ENCODE measurements at regions not wholly inside any gene's neighbourhood (a gene's known extent, or its start where the extent isn't known, plus 50 kb on each side); places are given as distances from the start of the nearest gene placed in this dataset.

DNA sequence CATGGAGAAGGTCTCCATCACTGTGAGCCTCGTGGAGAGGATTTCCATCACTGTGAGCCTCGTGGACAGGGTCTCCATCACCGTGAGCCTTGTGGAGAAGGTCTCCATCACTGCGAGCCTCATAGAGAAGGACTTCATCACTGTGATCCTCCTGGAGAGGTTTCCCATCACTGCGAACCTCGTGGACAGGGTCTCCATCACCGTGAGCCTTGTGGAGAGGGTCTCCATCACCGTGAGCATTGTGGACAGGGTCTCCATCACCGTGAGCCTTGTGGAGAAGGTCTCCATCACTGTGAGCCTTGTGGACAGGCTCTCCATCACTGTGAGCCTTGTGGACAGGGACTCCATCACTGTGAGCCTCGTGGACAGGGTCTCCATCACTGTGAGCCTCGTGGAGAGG is 140.4 kb downstream of the ERMARD start:
- Histone ChIP-seq H3K4ac (ENCODE audit: low read depth, low read length) (no peak overlapping the region), H3K27me3 (ENCODE audit: insufficient read depth, low read length) (no peaks in the 10 kb centered on the region), H3K27ac (ENCODE audit: low read depth, low read length) (no peak overlapping the region), H2BK5ac (ENCODE audit: low read depth, low read length, poor library complexity) (no peak overlapping the region), H3K9ac (ENCODE audit: low read length) (no peak overlapping the region), H3K36me3 (ENCODE audit: control insufficient read depth in 1 of 2, insufficient read depth in 2 of 2, low read length in 2 of 2) (no peaks in the 10 kb centered on the region), H3K18ac (ENCODE audit: low read length) (no peak overlapping the region), H3K9me3 (ENCODE audit: insufficient read depth, low read depth, low read length) (peaks cover 23% of the 10 kb centered on the region), H2BK12ac (ENCODE audit: low read length) (no peak overlapping the region), H3K79me1 (ENCODE audit: low read length) (no peaks in the 10 kb centered on the region), H4K91ac (ENCODE audit: low read depth, low read length) (no peak overlapping the region), H3K14ac (ENCODE audit: low read length) (no peak overlapping the region), H4K12ac (ENCODE audit: low read depth, low read length) (no peak overlapping the region), H3K4me3 (ENCODE audit: low read depth, low read length) (no peak overlapping the region), H3K23ac (ENCODE audit: low read length) (no peak overlapping the region), H2AK5ac (ENCODE audit: low read length) (no peak overlapping the region), H3K4me1 (ENCODE audit: control insufficient read depth in 1 of 2, insufficient read depth in 2 of 2, low read length in 2 of 2) (no peaks in the 10 kb centered on the region), H4K8ac (ENCODE audit: low read depth, low read length) (no peak overlapping the region), H2AFZ (ENCODE audit: insufficient read depth, low read length, poor library complexity) (no peak overlapping the region), H2BK120ac (ENCODE audit: insufficient read depth, low read length, poor library complexity) (no peak overlapping the region), H3K4me2 (ENCODE audit: low read length) (no peak overlapping the region), H3K79me2 (ENCODE audit: control insufficient read depth, insufficient read depth, low read length, poor library complexity) (no peaks in the 10 kb centered on the region)
- DNase-seq, result no peak
- WGBS (ENCODE audit: extremely low coverage, insufficient coverage, insufficient read length), result no CpG with 5 or more reads among the region's 11 CpGs

DNA sequence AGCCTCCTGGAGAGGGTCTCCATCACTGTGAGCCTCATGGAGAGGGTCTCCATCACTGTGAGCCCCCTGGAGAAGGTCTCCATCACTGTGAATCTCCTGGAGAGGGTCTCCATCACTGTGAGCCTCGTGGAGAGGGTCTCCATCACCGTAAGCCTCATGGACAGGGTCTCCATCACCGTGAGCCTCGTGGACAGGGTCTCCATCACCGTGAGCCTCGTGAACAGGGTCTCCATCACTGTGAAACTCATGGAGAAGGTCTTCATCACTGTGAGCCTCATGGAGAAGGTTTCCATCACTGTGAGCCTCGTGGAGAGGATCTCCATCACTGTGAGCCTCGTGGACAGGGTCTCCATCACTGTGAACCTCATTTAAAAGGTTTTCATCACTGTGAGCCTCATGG is 140.0 kb downstream of the ERMARD start:
- Histone ChIP-seq H3K79me1 (ENCODE audit: low read length) (no peaks in the 10 kb centered on the region), H4K12ac (ENCODE audit: low read depth, low read length) (no peak overlapping the region)
- WGBS (ENCODE audit: extremely low coverage, insufficient coverage, insufficient read length), result no CpG with 5 or more reads among the region's 8 CpGs

GRCh38 chr6:169890901-169891300 is 139.5 kb downstream of the ERMARD start:
- Histone ChIP-seq H3K4ac (ENCODE audit: low read depth, low read length) (no peak overlapping the region), H3K23ac (ENCODE audit: low read length) (no peak overlapping the region), H3K4me3 (ENCODE audit: low read depth, low read length) (no peak overlapping the region), H3K27me3 (ENCODE audit: insufficient read depth, low read length) (no peaks in the 10 kb centered on the region), H4K12ac (ENCODE audit: low read depth, low read length) (no peak overlapping the region), H2BK5ac (ENCODE audit: low read depth, low read length, poor library complexity) (no peak overlapping the region), H3K9me3 (ENCODE audit: insufficient read depth, low read depth, low read length) (peaks cover 24% of the 10 kb centered on the region), H3K4me1 (ENCODE audit: control insufficient read depth in 1 of 2, insufficient read depth in 2 of 2, low read length in 2 of 2) (no peaks in the 10 kb centered on the region), H4K8ac (ENCODE audit: low read depth, low read length) (no peak overlapping the region), H3K79me1 (ENCODE audit: low read length) (no peaks in the 10 kb centered on the region), H3K36me3 (ENCODE audit: control insufficient read depth in 1 of 2, insufficient read depth in 2 of 2, low read length in 2 of 2) (no peaks in the 10 kb centered on the region), H3K79me2 (ENCODE audit: control insufficient read depth, insufficient read depth, low read length, poor library complexity) (no peaks in the 10 kb centered on the region), H3K14ac (ENCODE audit: low read length) (no peak overlapping the region), H2AFZ (ENCODE audit: insufficient read depth, low read length, poor library complexity) (no peak overlapping the region), H3K18ac (ENCODE audit: low read length) (no peak overlapping the region), H3K9ac (ENCODE audit: low read length) (no peak overlapping the region), H3K27ac (ENCODE audit: low read depth, low read length) (no peak overlapping the region), H2BK120ac (ENCODE audit: insufficient read depth, low read length, poor library complexity) (no peak overlapping the region), H4K91ac (ENCODE audit: low read depth, low read length) (no peak overlapping the region), H3K4me2 (ENCODE audit: low read length) (no peak overlapping the region), H2AK5ac (ENCODE audit: low read length) (no peak overlapping the region), H2BK12ac (ENCODE audit: low read length) (no peak overlapping the region)
- DNase-seq, result no peak
- 100% methylated on average over 2 of the region's 7 CpGs for WGBS (ENCODE audit: extremely low coverage, insufficient coverage, insufficient read length)

More for the DNA sequence above, 140.0 kb downstream of the ERMARD start:
- no peaks in the 10 kb centered on the region for H3K27me3 ChIP-seq (ENCODE audit: insufficient read depth, low read length)
- no peak overlapping the region for H3K4me3 ChIP-seq (ENCODE audit: low read depth, low read length)
- H2BK120ac ChIP-seq (ENCODE audit: insufficient read depth, low read length, poor library complexity), result no peak overlapping the region
- no peak overlapping the region for H3K27ac ChIP-seq (ENCODE audit: low read depth, low read length)
- no peak overlapping the region for H2BK12ac ChIP-seq (ENCODE audit: low read length)
- H3K18ac ChIP-seq (ENCODE audit: low read length), result no peak overlapping the region
- H2BK5ac ChIP-seq (ENCODE audit: low read depth, low read length, poor library complexity), result no peak overlapping the region
- H3K36me3 ChIP-seq (ENCODE audit: control insufficient read depth in 1 of 2, insufficient read depth in 2 of 2, low read length in 2 of 2), result no peaks in the 10 kb centered on the region
- no peak overlapping the region for H3K4ac ChIP-seq (ENCODE audit: low read depth, low read length)
- no peak overlapping the region for H3K4me2 ChIP-seq (ENCODE audit: low read length)
- no peak overlapping the region for H2AFZ ChIP-seq (ENCODE audit: insufficient read depth, low read length, poor library complexity)
- no peak overlapping the region for H4K91ac ChIP-seq (ENCODE audit: low read depth, low read length)
- H2AK5ac ChIP-seq (ENCODE audit: low read length), result no peak overlapping the region
- no peak overlapping the region for H3K23ac ChIP-seq (ENCODE audit: low read length)
- H3K14ac ChIP-seq (ENCODE audit: low read length), result no peak overlapping the region
- peaks cover 23% of the 10 kb centered on the region for H3K9me3 ChIP-seq (ENCODE audit: insufficient read depth, low read depth, low read length)
- H4K8ac ChIP-seq (ENCODE audit: low read depth, low read length), result no peak overlapping the region
- H3K4me1 ChIP-seq (ENCODE audit: control insufficient read depth in 1 of 2, insufficient read depth in 2 of 2, low read length in 2 of 2), result no peaks in the 10 kb centered on the region
- DNase-seq, result no peak
- H3K9ac ChIP-seq (ENCODE audit: low read length), result no peak overlapping the region
- no peaks in the 10 kb centered on the region for H3K79me2 ChIP-seq (ENCODE audit: control insufficient read depth, insufficient read depth, low read length, poor library complexity)

DNA sequence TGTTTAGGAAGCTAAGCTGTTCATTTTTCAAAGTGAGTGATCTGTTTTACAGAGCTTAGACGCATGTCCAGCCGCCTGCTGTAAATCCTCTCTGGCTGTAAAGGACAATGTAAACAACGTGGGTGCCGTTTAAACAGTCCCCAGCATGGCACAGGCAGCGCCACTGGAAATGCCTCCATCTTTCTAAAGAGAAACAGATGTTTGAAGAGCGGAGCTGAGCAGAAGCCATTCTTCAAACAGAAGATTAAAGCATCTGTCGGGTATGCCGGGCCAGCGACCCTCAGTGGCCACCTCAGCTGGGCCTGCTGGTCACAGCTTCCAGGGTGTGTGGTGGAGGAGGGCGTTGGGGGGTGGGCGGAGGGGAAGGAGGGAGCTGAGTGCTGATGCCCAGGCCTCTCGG is 138.6 kb downstream of the ERMARD start:
- H2AK5ac ChIP-seq (ENCODE audit: low read length), result no peak overlapping the region
- WGBS (ENCODE audit: extremely low coverage, insufficient coverage, insufficient read length), result no CpG with 5 or more reads among the region's 12 CpGs
- H3K4me2 ChIP-seq (ENCODE audit: low read length), result no peak overlapping the region
- no peak overlapping the region for H3K18ac ChIP-seq (ENCODE audit: low read length)
- no peak overlapping the region for H3K14ac ChIP-seq (ENCODE audit: low read length)
- no peaks in the 10 kb centered on the region for H3K79me1 ChIP-seq (ENCODE audit: low read length)
- no peak overlapping the region for H3K27ac ChIP-seq (ENCODE audit: low read depth, low read length)
- H3K79me2 ChIP-seq (ENCODE audit: control insufficient read depth, insufficient read depth, low read length, poor library complexity), result no peaks in the 10 kb centered on the region
- H2BK120ac ChIP-seq (ENCODE audit: insufficient read depth, low read length, poor library complexity), result no peak overlapping the region
- H3K23ac ChIP-seq (ENCODE audit: low read length), result no peak overlapping the region
- no peaks in the 10 kb centered on the region for H3K36me3 ChIP-seq (ENCODE audit: control insufficient read depth in 1 of 2, insufficient read depth in 2 of 2, low read length in 2 of 2)
- H3K4ac ChIP-seq (ENCODE audit: low read depth, low read length), result no peak overlapping the region
- no peaks in the 10 kb centered on the region for H3K27me3 ChIP-seq (ENCODE audit: insufficient read depth, low read length)
- no peak overlapping the region for H2BK5ac ChIP-seq (ENCODE audit: low read depth, low read length, poor library complexity)
- H3K4me1 ChIP-seq (ENCODE audit: control insufficient read depth in 1 of 2, insufficient read depth in 2 of 2, low read length in 2 of 2), result no peaks in the 10 kb centered on the region
- no peak overlapping the region for H3K4me3 ChIP-seq (ENCODE audit: low read depth, low read length)
- H4K12ac ChIP-seq (ENCODE audit: low read depth, low read length), result no peak overlapping the region
- H4K8ac ChIP-seq (ENCODE audit: low read depth, low read length), result no peak overlapping the region
- no peak overlapping the region for H4K91ac ChIP-seq (ENCODE audit: low read depth, low read length)
- no peak overlapping the region for H2AFZ ChIP-seq (ENCODE audit: insufficient read depth, low read length, poor library complexity)
- no peak overlapping the region for H2BK12ac ChIP-seq (ENCODE audit: low read length)
- peaks cover 29% of the 10 kb centered on the region for H3K9me3 ChIP-seq (ENCODE audit: insufficient read depth, low read depth, low read length)
- no peak overlapping the region for H3K9ac ChIP-seq (ENCODE audit: low read length)
- no peak for DNase-seq

Data from trophoblast cell (in vitro differentiated cells and primary cell).